HepG2 (cell line): ENCODE measurements at regions not wholly inside any gene's neighbourhood (a gene's known extent, or its start where the extent isn't known, plus 50 kb on each side); places are given as distances from the start of the nearest gene placed in this dataset.

ENCODE experiments used
- ATAC-seq: fragments of 200-7000 bp; cut with Tn5 transposase; 3 replicates; pipeline ENCODE4 v1.9.1; 2020; ENCODE audit warnings: mild to moderate bottlenecking, moderate library complexity
- BruUV-seq: library from RNA; stranded (reverse); fragments of 400-500 nt; replicated peaks from 2 replicates; lab custom pipeline; 2021; lab: Mats Ljungman, UMichigan
- CTCF ChIA-PET: fragments of 300-600 bp; formaldehyde crosslinking; extraction: SDS; loops from one replicate; lab custom pipeline; 2021; ENCODE audit warnings: low total read pairs, inconsistent platforms, low intra/inter-chr PET ratio; lab: Yijun Ruan, JAX
- POLR2A ChIA-PET: fragments of 350-600 bp; sonication (Branson Sonifier 250); formaldehyde crosslinking; loops from one replicate; lab custom pipeline; 2020; ENCODE audit warnings: antibody characterized with exemption, inconsistent platforms; lab: Yijun Ruan, JAX
- DNase-seq: peaks from one replicate; pipeline ENCODE4 v3.0.0-alpha.2; 2015; ENCODE audit warnings: low spot score
- FAIRE-seq: peaks from 3 replicates; lab custom pipeline; 2011; peaks lifted over from hg19 to GRCh38; lab: Jason Lieb, UNC
- H2AFZ ChIP-seq: one replicate; pipeline ENCODE4 v1.6.1; 2011; ENCODE audit warnings: low read length, inconsistent platforms
- H3K27ac ChIP-seq: fragments of 300-600 bp; 3 replicates; pipeline ENCODE4 v1.8.0; 2011; ENCODE audit warnings: mixed run types, mild to moderate bottlenecking, mixed read lengths, low read length, inconsistent platforms; ENCODE audit not compliant: insufficient read depth; ENCODE audit errors: extremely low read length
- H3K27me3 ChIP-seq, 2 experiments: fragments of 200-600 bp in 1 of 2; 2 replicates in 1 of 2; 3 replicates in 1 of 2; pipeline versions ENCODE4 v1.6.0 to v1.8.0; 2011; ENCODE audit warnings: low read length in 2 of 2, mild to moderate bottlenecking in 2 of 2, moderate library complexity in 2 of 2, inconsistent platforms in 1 of 2; ENCODE audit not compliant: insufficient read depth in 2 of 2, control insufficient read depth in 1 of 2
- H3K36me3 ChIP-seq, 2 experiments: fragments of 200-600 bp in 1 of 2; replicated peaks in 1 of 2; 2 replicates in 1 of 2; 3 replicates in 1 of 2; pipeline versions ENCODE4 v1.5.1 to v1.8.0; 2011; ENCODE audit warnings: low read length in 2 of 2, inconsistent platforms in 1 of 2; ENCODE audit not compliant: insufficient read depth in 2 of 2, control insufficient read depth in 1 of 2
- H3K4me1 ChIP-seq: 2 replicates; pipeline ENCODE4 v1.5.1; 2012; ENCODE audit warnings: low read length, inconsistent platforms; ENCODE audit not compliant: insufficient read depth
- H3K4me2 ChIP-seq: 2 replicates; pipeline ENCODE4 v1.6.0; 2011; ENCODE audit warnings: low read depth, low read length, inconsistent platforms
- H3K4me3 ChIP-seq, 3 experiments: fragments of 200-600 bp in 1 of 3; sonication (generic), shearing (Covaris generic) in 1 of 3; replicated peaks in 1 of 3; 2 replicates each; pipeline ENCODE4 v1.5.1; 2011 to 2016; ENCODE audit warnings: low read length in 3 of 3, inconsistent platforms in 2 of 3, low read depth in 2 of 3, mild to moderate bottlenecking in 2 of 3, control low read depth in 1 of 3, mixed read lengths in 1 of 3; ENCODE audit not compliant: insufficient read depth in 1 of 3
- H3K79me2 ChIP-seq: one replicate; pipeline ENCODE4 v1.6.1; 2011; ENCODE audit warnings: low read length, inconsistent platforms; ENCODE audit not compliant: insufficient read depth
- H3K9ac ChIP-seq: 2 replicates; pipeline ENCODE4 v1.6.0; 2011; ENCODE audit warnings: mild to moderate bottlenecking, low read depth, low read length, inconsistent platforms; ENCODE audit not compliant: insufficient read depth
- H3K9me3 ChIP-seq: 2 replicates; pipeline ENCODE4 v1.5.1; 2012; ENCODE audit warnings: mild to moderate bottlenecking, low read length
- H4K20me1 ChIP-seq: 2 replicates; pipeline ENCODE4 v1.6.0; 2011; ENCODE audit warnings: inconsistent platforms, mild to moderate bottlenecking, low read length, moderate library complexity; ENCODE audit not compliant: insufficient read depth
- E2F1 ChIP-seq: sonication (generic); formaldehyde crosslinking; IDR thresholded peaks from 2 replicates; pipeline ENCODE4 v1.5.0; 2020; ENCODE audit warnings: missing genetic modification reagents
- KMT2B ChIP-seq: IDR thresholded peaks from 2 replicates; pipeline ENCODE4 v1.6.1; 2016; ENCODE audit warnings: missing genetic modification reagents, missing compliant biosample characterization
- NFIB ChIP-seq: sonication (generic); formaldehyde crosslinking; IDR thresholded peaks from 2 replicates; pipeline ENCODE4 v1.9.0; 2021; ENCODE audit warnings: missing genetic modification reagents, mild to moderate bottlenecking, borderline replicate concordance
- NONO ChIP-seq, 2 experiments: fragments of 450-650 bp in 1 of 2; sonication (generic) in 1 of 2; formaldehyde crosslinking in 1 of 2; IDR thresholded peaks in 1 of 2; conservative IDR thresholded peaks in 1 of 2; 2 replicates each; pipeline versions ENCODE4 v1.6.1 to v1.8.0; 2017 to 2022; ENCODE audit warnings: mild to moderate bottlenecking in 1 of 2, missing genetic modification reagents in 1 of 2, moderate library complexity in 1 of 2
- RORA ChIP-seq: sonication (generic); formaldehyde crosslinking; IDR thresholded peaks from 2 replicates; pipeline ENCODE4 v1.5.0; 2020; ENCODE audit warnings: mild to moderate bottlenecking, missing genetic modification reagents, moderate library complexity
- SCMH1 ChIP-seq: sonication (generic); formaldehyde crosslinking; IDR thresholded peaks from 2 replicates; pipeline ENCODE4 v1.9.0; 2021; ENCODE audit warnings: missing genetic modification reagents, mild to moderate bottlenecking, borderline replicate concordance
- SMC3 ChIP-seq: IDR thresholded peaks from 2 replicates; pipeline ENCODE4 v1.6.1; 2011; ENCODE audit warnings: low read length, improper control_type of control experiment
- SMYD3 ChIP-seq: sonication (generic); formaldehyde crosslinking; IDR thresholded peaks from 2 replicates; pipeline ENCODE4 v1.8.1; 2023; ENCODE audit warnings: mild to moderate bottlenecking, missing genetic modification reagents
- ZBTB20 ChIP-seq: sonication (generic); formaldehyde crosslinking; IDR thresholded peaks from 2 replicates; pipeline ENCODE4 v1.8.1; 2023; ENCODE audit warnings: missing genetic modification reagents, low read depth, mild to moderate bottlenecking, borderline replicate concordance
- ZFP62 ChIP-seq: sonication (generic); formaldehyde crosslinking; IDR thresholded peaks from 2 replicates; pipeline ENCODE4 v1.4.0; 2020; ENCODE audit warnings: missing genetic modification reagents
- ZKSCAN5 ChIP-seq: sonication (generic); formaldehyde crosslinking; IDR thresholded peaks from 2 replicates; pipeline ENCODE4 v1.5.1; 2020; ENCODE audit warnings: mild to moderate bottlenecking, missing genetic modification reagents
- ZNF451 ChIP-seq: sonication (generic); formaldehyde crosslinking; IDR thresholded peaks from 2 replicates; pipeline ENCODE4 v1.5.0; 2020; ENCODE audit warnings: mild to moderate bottlenecking, missing genetic modification reagents
- ZNF546 ChIP-seq: sonication (generic); formaldehyde crosslinking; conservative IDR thresholded peaks from 2 replicates; pipeline ENCODE4 v1.8.1; 2023; ENCODE audit warnings: mild to moderate bottlenecking, missing genetic modification reagents
- ZNF552 ChIP-seq: sonication (generic); formaldehyde crosslinking; IDR thresholded peaks from 2 replicates; pipeline ENCODE4 v1.9.0; 2022; ENCODE audit warnings: missing genetic modification reagents, mild to moderate bottlenecking, borderline replicate concordance
- ZNF614 ChIP-seq: IDR thresholded peaks from 2 replicates; pipeline ENCODE4 v1.6.1; 2018; ENCODE audit warnings: missing biosample characterization, missing genetic modification reagents, inconsistent platforms, borderline replicate concordance
- ZNF660 ChIP-seq: sonication (generic); formaldehyde crosslinking; IDR thresholded peaks from 2 replicates; pipeline ENCODE4 v1.5.1; 2020; ENCODE audit warnings: mild to moderate bottlenecking, low read depth, missing genetic modification reagents, borderline replicate concordance
- ZNF775 ChIP-seq: sonication (generic); formaldehyde crosslinking; IDR thresholded peaks from 2 replicates; pipeline ENCODE4 v1.4.0; 2020; ENCODE audit warnings: missing genetic modification reagents, mild to moderate bottlenecking, moderate library complexity, borderline replicate concordance
- ZNF777 ChIP-seq: sonication (generic); formaldehyde crosslinking; IDR thresholded peaks from 2 replicates; pipeline ENCODE4 v1.4.0; 2020; ENCODE audit warnings: missing genetic modification reagents
- ZNF891 ChIP-seq: sonication (generic); formaldehyde crosslinking; IDR thresholded peaks from 2 replicates; pipeline ENCODE4 v1.5.0; 2020; ENCODE audit warnings: mild to moderate bottlenecking, missing genetic modification reagents
- WGBS: methylation state at CpG from one replicate; pipeline ENCODE4 v1.1.6; 2017; ENCODE audit warnings: low lambda C conversion rate; 5-methylcytosine and 5-hydroxymethylcytosine counted together
- in situ Hi-C: cut with HindIII; loops from 2 replicates; pipeline ENCODE4 v1.10.0; 2017; ENCODE audit warnings: low pct_unique_long_range_greater_than_20kb; ENCODE audit not compliant: extremely low pct_ligation_motif_present
- intact Hi-C: fragments of 100-400 bp; cut with micrococcal nuclease; formaldehyde crosslinking; loops from one replicate; pipeline ENCODE4 v1.10.0; 2022; ENCODE audit not compliant: unreplicated experiment

DNA sequence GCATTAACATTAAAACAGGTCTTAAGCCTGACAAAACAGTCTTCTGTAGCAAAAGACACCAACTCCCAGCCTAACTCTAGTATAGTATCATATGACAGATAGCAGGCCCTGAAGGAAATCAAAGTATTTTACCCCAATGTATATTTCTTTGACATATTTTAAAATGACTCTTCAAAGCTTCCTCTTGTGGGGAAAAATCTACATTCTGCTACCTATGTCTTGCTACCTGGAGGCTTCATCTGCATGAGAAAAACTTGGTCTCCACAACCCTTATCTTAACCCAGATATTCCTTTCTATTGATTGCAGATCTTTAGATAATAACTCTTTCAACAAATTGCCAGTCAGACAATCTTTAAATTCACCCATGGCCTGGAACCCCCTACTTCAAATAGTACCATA, 1620.4 kb downstream of the PCDH7 start (continued):
- TF ChIP-seq ZNF775 (CRISPR knock-in tag) (no peak), RORA (no peak), ZBTB20 (no peak), SMYD3 (CRISPR knock-in tag) (no peak), SCMH1 (CRISPR knock-in tag) (no peak)
- TF ChIP-seq, all 625 proteins: peak for 0

DNA sequence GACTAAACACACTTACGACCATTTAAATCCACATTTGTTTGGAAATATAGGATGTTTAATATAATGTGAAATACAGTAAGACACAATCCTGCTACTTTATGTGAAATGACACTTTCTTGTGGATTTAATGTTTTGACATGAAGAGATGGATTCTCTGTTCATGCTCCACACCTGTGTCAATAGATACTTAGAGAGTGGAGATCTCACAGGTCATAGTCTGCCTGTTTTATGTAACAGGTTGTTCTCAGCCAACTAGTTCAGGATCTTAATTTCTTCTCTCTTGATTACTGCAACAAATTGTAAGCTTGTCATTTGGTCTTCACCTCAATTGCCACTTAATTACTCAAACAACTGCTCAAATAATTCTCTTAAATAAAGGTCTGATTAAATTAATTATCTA, 1621.2 kb downstream of the PCDH7 start:
- ChIA-PET CTCF (no interaction called here), POLR2A (no interaction called here)
- TF ChIP-seq ZFP62 (CRISPR knock-in tag) (no peak), ZNF891 (no peak), NFIB (CRISPR knock-in tag) (no peak), ZNF451 (CRISPR knock-in tag) (no peak)
- Histone ChIP-seq H3K9me3 (0 out of 2 replicates have a peak, but pooled peaks cover 5% of the 10 kb centered on the region), H3K79me2 (no peaks in the 10 kb centered on the region), H3K9ac (no peak overlapping the region), H3K27me3 (no peaks in the 10 kb centered on the region), H3K4me2 (no peak overlapping the region), H4K20me1 (no peaks in the 10 kb centered on the region), H3K36me3 (no peaks in the 10 kb centered on the region), H3K4me1 (no peaks in the 10 kb centered on the region), H3K4me3 (no peak overlapping the region), H3K27ac (no peak overlapping the region), H2AFZ (no peak overlapping the region)
- in situ Hi-C loops = no loop called here
- FAIRE-seq (no peak), ATAC-seq (no peak), DNase-seq (no peak)
- intact Hi-C loops = no loop called here
- 0% methylated on average over 1 of the region's 1 CpG for WGBS
- no TSS peak for BruUV-seq

- FAIRE-seq (no peak), DNase-seq (no peak), ATAC-seq (no peak)
- TF ChIP-seq ZNF614 (CRISPR knock-in tag) = no peak
- TF ChIP-seq ZNF552 (CRISPR knock-in tag) = no peak
- TF ChIP-seq ZNF546 (CRISPR knock-in tag) = no peak
- no peak for TF ChIP-seq ZNF660
- TF ChIP-seq KMT2B = no peak
- no peak for TF ChIP-seq NONO (IDR thresholded peaks at IDR 0.05)
- no peak for TF ChIP-seq NONO (CRISPR knock-in tag; conservative IDR thresholded peaks at IDR 0.05)
- TF ChIP-seq SMC3 = no peak
- no peak for TF ChIP-seq ZKSCAN5 (CRISPR knock-in tag)
- no peak for TF ChIP-seq E2F1 (CRISPR knock-in tag)
- no peak for TF ChIP-seq ZNF777 (CRISPR knock-in tag)
- CTCF ChIA-PET = no interaction called here
- Histone ChIP-seq H3K9ac (no peak overlapping the region), H4K20me1 (no peaks in the 10 kb centered on the region), H3K9me3 (0 out of 2 replicates have a peak, but pooled peaks cover 5% of the 10 kb centered on the region), H3K27ac (no peak overlapping the region), H2AFZ (no peak overlapping the region), H3K4me3 (no peak overlapping the region), H3K36me3 (no peaks in the 10 kb centered on the region), H3K4me1 (no peaks in the 10 kb centered on the region), H3K4me2 (no peak overlapping the region), H3K27me3 (no peaks in the 10 kb centered on the region), H3K79me2 (no peaks in the 10 kb centered on the region)
- POLR2A ChIA-PET = no interaction called here
- in situ Hi-C loops (no loop called here), intact Hi-C loops (no loop called here)
- BruUV-seq = no TSS peak
These were observed 1621.9 kb downstream of the PCDH7 start for GRCh38 chr4:32342054-32342453.
